Stimulated activated CD4-positive, alpha-beta T cell treated with anti-CD3 and anti-CD28 coated beads, TNF-alpha, amount 100 ng/mL, for 48 hours (primary cell): ENCODE measurements at regions not wholly inside any gene's neighbourhood (a gene's known extent, or its start where the extent isn't known, plus 50 kb on each side); places are given as distances from the start of the nearest gene placed in this dataset.

Experiments used
- DNase-seq, 3 donors: peaks; one replicate each; pipeline ENCODE4 v3.0.0-alpha.2; 2020; ENCODE audit warnings: low read depth in 3 of 3

- DNase-seq: no peak
Measured at GRCh38 chr6:14274546-14275492, 157.2 kb downstream of the CD83 start.

GRCh38 chr6:14275493-14275851 is 157.9 kb downstream of the CD83 start:
- DNase-seq: no peak

GRCh38 chr6:14276071-14276470 is 158.5 kb downstream of the CD83 start:
- no peak for DNase-seq

- no peak for DNase-seq
Measured at GRCh38 chr6:14276667-14277404, 159.3 kb downstream of the CD83 start.

- DNase-seq: no peak
Measured at GRCh38 chr6:14277405-14277930, 159.9 kb downstream of the CD83 start.

- no peak for DNase-seq
Measured at GRCh38 chr6:14278006-14278405, 160.4 kb downstream of the CD83 start.

GRCh38 chr6:14278446-14278845 is 160.9 kb downstream of the CD83 start:
- no peak for DNase-seq

- DNase-seq: no peak
Measured at GRCh38 chr6:14280006-14280510, 162.5 kb downstream of the CD83 start.

- no peak for DNase-seq
Measured at GRCh38 chr6:14280766-14281293, 163.3 kb downstream of the CD83 start.

- no peak for DNase-seq
Measured at GRCh38 chr6:14281811-14282660, 164.5 kb downstream of the CD83 start.

GRCh38 chr6:14282854-14283505 is 165.4 kb downstream of the CD83 start:
- DNase-seq: no peak

- DNase-seq: no peak
Measured at GRCh38 chr6:14283600-14284235, 166.1 kb downstream of the CD83 start.

GRCh38 chr6:14284969-14285590 is 167.5 kb downstream of the CD83 start:
- DNase-seq: no peak

- DNase-seq: no peak
Measured at GRCh38 chr6:14286144-14286543, 168.6 kb downstream of the CD83 start.

GRCh38 chr6:14286634-14287428 is 169.3 kb downstream of the CD83 start:
- DNase-seq: no peak

GRCh38 chr6:14287707-14288106 is 170.1 kb downstream of the CD83 start:
- DNase-seq: no peak

- DNase-seq: no peak
Measured at GRCh38 chr6:14288910-14289309, 171.3 kb downstream of the CD83 start.

- no peak for DNase-seq
Measured at GRCh38 chr6:14290041-14290771, 172.6 kb downstream of the CD83 start.
